IMR-90 (cell line): ENCODE measurements at regions not wholly inside any gene's neighbourhood (a gene's known extent, or its start where the extent isn't known, plus 50 kb on each side); places are given as distances from the start of the nearest gene placed in this dataset.
"Not testable (repeated sequence)": the region's sequence is repeated elsewhere in the genome, so short reads cannot be mapped to it uniquely, and the experiment has no call there.

Source experiments
- ATAC-seq: fragments of 200-7000 bp; cut with Tn5 transposase; 2 replicates; pipeline ENCODE4 v1.9.1; 2020; ENCODE audit warnings: low read depth, mild to moderate bottlenecking, moderate library complexity
- BruUV-seq: library from RNA; stranded (reverse); fragments of 400-500 nt; replicated peaks from 2 replicates; lab custom pipeline; 2021; lab: Mats Ljungman, UMichigan
- CTCF ChIA-PET: fragments of 300-600 bp; formaldehyde crosslinking; extraction: SDS; loops from one replicate; lab custom pipeline; 2021; ENCODE audit warnings: antibody characterized with exemption; lab: Yijun Ruan, JAX
- POLR2A ChIA-PET: fragments of 300-600 bp; sonication (Branson Sonifier 250); formaldehyde crosslinking; loops from one replicate; lab custom pipeline; 2022; ENCODE audit warnings: antibody characterized with exemption; ENCODE audit not compliant: unreplicated experiment; lab: Charles Lee
- DNase-seq: peaks from one replicate; pipeline ENCODE4 v3.0.0; 2013
- H2AFZ ChIP-seq: replicated peaks from 2 replicates; pipeline ENCODE3; 2013; ENCODE audit warnings: low read length, mild to moderate bottlenecking; ENCODE audit not compliant: poor library complexity
- H2AK5ac ChIP-seq: 2 replicates; pipeline ENCODE4 v1.6.1; 2013; ENCODE audit warnings: low read depth, low read length, inconsistent platforms
- H2AK9ac ChIP-seq: replicated peaks from 2 replicates; pipeline ENCODE3; 2013; ENCODE audit warnings: mild to moderate bottlenecking, low read depth, low read length, moderate library complexity; ENCODE audit not compliant: poor library complexity
- H2BK120ac ChIP-seq: 2 replicates; pipeline ENCODE4 v1.6.1; 2013; ENCODE audit warnings: low read depth, low read length, inconsistent platforms
- H2BK15ac ChIP-seq: 3 replicates; pipeline ENCODE4 v1.6.1; 2013; ENCODE audit warnings: low read depth, low read length, inconsistent platforms
- H2BK20ac ChIP-seq: 2 replicates; pipeline ENCODE4 v1.6.1; 2013; ENCODE audit warnings: low read depth, mild to moderate bottlenecking, inconsistent platforms, low read length, moderate library complexity
- H2BK5ac ChIP-seq: 2 replicates; pipeline ENCODE4 v1.6.1; 2013; ENCODE audit warnings: mild to moderate bottlenecking, low read depth, low read length, inconsistent platforms; ENCODE audit not compliant: poor library complexity, severe bottlenecking
- H3K14ac ChIP-seq: replicated peaks from 2 replicates; pipeline ENCODE4 v1.6.1; 2013; ENCODE audit warnings: low read depth, low read length, inconsistent platforms
- H3K18ac ChIP-seq: 2 replicates; pipeline ENCODE4 v1.6.1; 2013; ENCODE audit warnings: low read depth, low read length, control low read depth
- H3K23ac ChIP-seq: 2 replicates; pipeline ENCODE4 v1.6.1; 2013; ENCODE audit warnings: low read depth, low read length, inconsistent platforms
- H3K27ac ChIP-seq: 2 replicates; pipeline ENCODE4 v1.5.1; 2013; ENCODE audit warnings: mild to moderate bottlenecking, control low read depth, low read length; ENCODE audit not compliant: insufficient read depth
- H3K27me3 ChIP-seq: 2 replicates; pipeline ENCODE4 v1.6.1; 2013; ENCODE audit warnings: low read length; ENCODE audit not compliant: control insufficient read depth, insufficient read depth
- H3K36me3 ChIP-seq: 2 replicates; pipeline ENCODE4 v1.6.1; 2013; ENCODE audit warnings: low read length, mixed read lengths; ENCODE audit not compliant: control insufficient read depth, insufficient read depth
- H3K4ac ChIP-seq: 2 replicates; pipeline ENCODE4 v1.6.1; 2013; ENCODE audit warnings: low read depth, low read length, inconsistent platforms
- H3K4me1 ChIP-seq: 2 replicates; pipeline ENCODE4 v1.6.1; 2013; ENCODE audit warnings: low read length, mixed read lengths; ENCODE audit not compliant: control insufficient read depth, insufficient read depth
- H3K4me2 ChIP-seq: 2 replicates; pipeline ENCODE4 v1.6.1; 2013; ENCODE audit warnings: low read depth, mild to moderate bottlenecking, control low read depth, low read length, moderate library complexity
- H3K4me3 ChIP-seq: 2 replicates; pipeline ENCODE4 v1.5.1; 2013; ENCODE audit warnings: low read depth, mild to moderate bottlenecking, control low read depth, low read length, moderate library complexity; ENCODE audit not compliant: insufficient read depth
- H3K56ac ChIP-seq: 2 replicates; pipeline ENCODE4 v1.6.1; 2013; ENCODE audit warnings: low read length, inconsistent platforms; ENCODE audit not compliant: insufficient read depth; ENCODE audit errors: extremely low read depth
- H3K79me1 ChIP-seq, 2 experiments: 2 replicates each; pipeline ENCODE4 v1.6.1; 2013; ENCODE audit warnings: low read length in 2 of 2, inconsistent platforms in 1 of 2, low read depth in 1 of 2
- H3K9ac ChIP-seq: 2 replicates; pipeline ENCODE4 v1.6.1; 2013; ENCODE audit warnings: low read depth, low read length, control low read depth
- H3K9me1 ChIP-seq: 2 replicates; pipeline ENCODE4 v1.6.1; 2013; ENCODE audit warnings: low read length, inconsistent platforms; ENCODE audit not compliant: insufficient read depth
- H3K9me3 ChIP-seq: 2 replicates; pipeline ENCODE4 v1.6.1; 2013; ENCODE audit warnings: low read length; ENCODE audit not compliant: control insufficient read depth, insufficient read depth
- H4K20me1 ChIP-seq: 2 replicates; pipeline ENCODE4 v1.6.1; 2013; ENCODE audit warnings: low read length, inconsistent platforms; ENCODE audit not compliant: insufficient read depth
- H4K5ac ChIP-seq: 2 replicates; pipeline ENCODE4 v1.6.1; 2013; ENCODE audit warnings: mild to moderate bottlenecking, low read depth, low read length, control low read depth
- H4K8ac ChIP-seq, 2 experiments: 2 replicates each; pipeline ENCODE4 v1.6.1; 2013; ENCODE audit warnings: low read depth in 2 of 2, low read length in 2 of 2, control low read depth in 1 of 2, inconsistent platforms in 1 of 2
- H4K91ac ChIP-seq: 2 replicates; pipeline ENCODE4 v1.6.1; 2013; ENCODE audit warnings: low read depth, low read length, inconsistent platforms; ENCODE audit not compliant: insufficient read depth
- CEBPB ChIP-seq: IDR thresholded peaks from 2 replicates; pipeline ENCODE4 v1.6.1; 2012; ENCODE audit warnings: low read depth, low read length, improper control_type of control experiment
- WGBS, 2 experiments: methylation state at CpG; one replicate each; pipeline versions ENCODE4 v1.1.5 to v1.1.7; 2013; ENCODE audit warnings: missing lambda C conversion rate in 2 of 2; ENCODE audit not compliant: insufficient read length in 1 of 2; ENCODE audit errors: extremely low coverage in 2 of 2; 5-methylcytosine and 5-hydroxymethylcytosine counted together
- dilution Hi-C: fragments of 300-500 bp; cut with HindIII; formaldehyde crosslinking; loops from one replicate; pipeline ENCODE4 v1.14.3; 2018; ENCODE audit warnings: low sequenced_read_pairs; ENCODE audit not compliant: unreplicated experiment
- in situ Hi-C: fragments of 300-500 bp; cut with MboI; formaldehyde crosslinking; loops from 3 replicates; pipeline ENCODE4 v1.14.3; 2019; ENCODE audit warnings: low sequenced_read_pairs, inconsistent platforms, mixed read lengths
- intact Hi-C: fragments of 100-400 bp; cut with micrococcal nuclease; formaldehyde crosslinking; loops from 2 replicates; pipeline ENCODE4 v1.10.0; 2022

GRCh38 chr1:81722631-81723328, 78.0 kb upstream of the ADGRL2 start:
- CTCF ChIA-PET, result interaction anchor here (0.7 kb wide), 1 partner anchor 896 kb away, joined by 4 read pairs; no protein-coding TSS in a partner anchor
- 94% methylated on average over 5 of the region's 6 CpGs; no CpG with 5 or more reads in 1 of the 2 experiments for WGBS, 2 experiments
- H3K79me1 ChIP-seq, result not testable (repeated sequence)

GRCh38 chr1:81720256-81720655, 80.5 kb upstream of the ADGRL2 start:
- H3K9me1 ChIP-seq, H3K56ac ChIP-seq, H3K27me3 ChIP-seq, H3K79me1 ChIP-seq, H2BK15ac ChIP-seq, H2AK9ac ChIP-seq, H2BK120ac ChIP-seq, H3K36me3 ChIP-seq, H4K20me1 ChIP-seq, ATAC-seq, H4K91ac ChIP-seq, H3K4me3 ChIP-seq, BruUV-seq, CTCF ChIA-PET, H3K4me2 ChIP-seq, DNase-seq, H3K18ac ChIP-seq, H4K5ac ChIP-seq, in situ Hi-C loops, H3K27ac ChIP-seq, H2AK5ac ChIP-seq, H3K9ac ChIP-seq, H2AFZ ChIP-seq, dilution Hi-C loops, H3K4ac ChIP-seq, intact Hi-C loops, H3K23ac ChIP-seq, H2BK5ac ChIP-seq, H2BK20ac ChIP-seq, H3K14ac ChIP-seq, H3K9me3 ChIP-seq, H4K8ac ChIP-seq, H3K4me1 ChIP-seq: not testable (repeated sequence)
- no CpG with 5 or more reads among the region's 8 CpGs for WGBS, 2 experiments
- POLR2A ChIA-PET, result interaction anchor here (0.7 kb wide), 1 partner anchor 13 kb away, joined by 4 read pairs; no protein-coding TSS in a partner anchor

More at GRCh38 chr1:81722631-81723328, 78.0 kb upstream of the ADGRL2 start:
- H3K4me2 ChIP-seq, H2BK20ac ChIP-seq, H3K14ac ChIP-seq, H3K27ac ChIP-seq, H2AK5ac ChIP-seq, H3K4ac ChIP-seq, intact Hi-C loops, H4K91ac ChIP-seq, H3K56ac ChIP-seq, H3K18ac ChIP-seq, H3K36me3 ChIP-seq, POLR2A ChIA-PET, H2BK120ac ChIP-seq, H4K5ac ChIP-seq, in situ Hi-C loops, DNase-seq, H2AK9ac ChIP-seq, H3K9me3 ChIP-seq, H4K20me1 ChIP-seq, dilution Hi-C loops, H3K27me3 ChIP-seq, H3K9ac ChIP-seq, H2AFZ ChIP-seq, H3K4me1 ChIP-seq, H3K23ac ChIP-seq, H2BK5ac ChIP-seq, BruUV-seq, H4K8ac ChIP-seq, H2BK15ac ChIP-seq, H3K9me1 ChIP-seq, H3K4me3 ChIP-seq, ATAC-seq: not testable (repeated sequence)
- peak; percentile 76 for TF ChIP-seq CEBPB
